ENCODE measurements at regions not wholly inside any gene's neighbourhood (a gene's known extent, or its start where the extent isn't known, plus 50 kb on each side); places are given as distances from the start of the nearest gene placed in this dataset.

DNA sequence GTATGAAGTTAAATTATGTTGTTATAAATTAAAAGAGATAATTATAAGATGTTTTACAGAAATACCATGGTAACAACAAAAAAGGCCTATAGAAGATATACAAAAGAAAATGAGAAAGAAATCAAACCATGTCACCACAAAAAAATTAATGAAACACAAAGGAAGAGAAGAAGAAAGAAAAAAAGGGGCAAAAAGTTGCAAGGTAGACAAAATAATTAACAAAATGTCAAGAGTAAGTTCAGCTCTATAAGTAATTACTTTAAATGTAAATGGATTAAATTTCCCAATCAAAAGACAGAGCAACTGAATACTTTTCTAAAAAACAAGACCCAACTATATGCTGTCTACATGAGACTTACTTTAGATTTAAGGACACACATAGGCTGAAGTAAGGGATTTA is 378.4 kb upstream of the FSHR start:
- H2BK20ac ChIP-seq (ENCODE audit: low read depth, low read length, poor library complexity, severe bottlenecking): no peak overlapping the region
- H2BK15ac ChIP-seq (ENCODE audit: low read depth, low read length): no peak overlapping the region
- no peak overlapping the region for H3K9ac ChIP-seq (ENCODE audit: extremely low read depth, insufficient read length, low read length)
- H3T11ph ChIP-seq (ENCODE audit: low read length): no peak overlapping the region
- no peaks in the 10 kb centered on the region for H3K79me2 ChIP-seq (ENCODE audit: insufficient read depth, low read length)
- Mint-ChIP-seq H3K36me3 (ENCODE audit: insufficient read depth in 1 of 3, low read depth in 3 of 3) (peaks cover 5 to 21% (median 13%) of the 10 kb centered on the region in 3 experiments), H3K27me3 (ENCODE audit: low read depth) (no peaks in the 10 kb centered on the region), H3K27ac (no peak overlapping the region), H3K9me3 (peaks cover 44 to 49% of the 10 kb centered on the region in 2 experiments), H3K4me3 (no peak overlapping the region), H3K4me1 (no peaks in the 10 kb centered on the region)
- H4K5ac ChIP-seq (ENCODE audit: insufficient read length, low read depth, low read length): no peak overlapping the region
- DNase-seq: no peak
- no peak overlapping the region for H3K4ac ChIP-seq (ENCODE audit: low read depth, low read length)
- peaks cover 12% of the 10 kb centered on the region for H3K9me3 ChIP-seq (ENCODE audit: control insufficient read depth, low read depth, low read length)
- no peaks in the 10 kb centered on the region for H4K20me1 ChIP-seq (ENCODE audit: control insufficient read depth, insufficient read depth, insufficient read length)
- no peak overlapping the region for H2BK5ac ChIP-seq (ENCODE audit: insufficient read length, low read length)
- no peak overlapping the region for H3K18ac ChIP-seq (ENCODE audit: insufficient read length, low read depth, low read length)
- no peak overlapping the region for H3K56ac ChIP-seq (ENCODE audit: insufficient read length, low read depth, low read length)
- H3K4me1 ChIP-seq (ENCODE audit: insufficient read depth, low read length): no peaks in the 10 kb centered on the region
- H2AFZ ChIP-seq (ENCODE audit: low read length): no peak overlapping the region
- no peak overlapping the region for H3K27ac ChIP-seq (ENCODE audit: insufficient read length, low read depth, low read length)
- TF ChIP-seq, protein P1, sequence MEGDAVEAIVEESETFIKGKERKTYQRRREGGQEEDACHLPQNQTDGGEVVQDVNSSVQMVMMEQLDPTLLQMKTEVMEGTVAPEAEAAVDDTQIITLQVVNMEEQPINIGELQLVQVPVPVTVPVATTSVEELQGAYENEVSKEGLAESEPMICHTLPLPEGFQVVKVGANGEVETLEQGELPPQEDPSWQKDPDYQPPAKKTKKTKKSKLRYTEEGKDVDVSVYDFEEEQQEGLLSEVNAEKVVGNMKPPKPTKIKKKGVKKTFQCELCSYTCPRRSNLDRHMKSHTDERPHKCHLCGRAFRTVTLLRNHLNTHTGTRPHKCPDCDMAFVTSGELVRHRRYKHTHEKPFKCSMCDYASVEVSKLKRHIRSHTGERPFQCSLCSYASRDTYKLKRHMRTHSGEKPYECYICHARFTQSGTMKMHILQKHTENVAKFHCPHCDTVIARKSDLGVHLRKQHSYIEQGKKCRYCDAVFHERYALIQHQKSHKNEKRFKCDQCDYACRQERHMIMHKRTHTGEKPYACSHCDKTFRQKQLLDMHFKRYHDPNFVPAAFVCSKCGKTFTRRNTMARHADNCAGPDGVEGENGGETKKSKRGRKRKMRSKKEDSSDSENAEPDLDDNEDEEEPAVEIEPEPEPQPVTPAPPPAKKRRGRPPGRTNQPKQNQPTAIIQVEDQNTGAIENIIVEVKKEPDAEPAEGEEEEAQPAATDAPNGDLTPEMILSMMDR (conservative IDR thresholded peaks at IDR 0.05): no peak
- H3K14ac ChIP-seq (ENCODE audit: insufficient read depth, low read length): no peak overlapping the region
- H3K23ac ChIP-seq (ENCODE audit: insufficient read length, low read depth, low read length): no peak overlapping the region
- no peak overlapping the region for H4K8ac ChIP-seq (replicated peaks; ENCODE audit: insufficient read length, low read depth, low read length)
- no peak overlapping the region for H4K91ac ChIP-seq (ENCODE audit: insufficient read length, low read depth, low read length)
- no peaks in the 10 kb centered on the region for H3K27me3 ChIP-seq (ENCODE audit: insufficient read depth, low read length)
- no peaks in the 10 kb centered on the region for H3K23me2 ChIP-seq (ENCODE audit: insufficient read length, low read depth, low read length, poor library complexity, severe bottlenecking)
- no peak overlapping the region for H2BK12ac ChIP-seq (ENCODE audit: insufficient read length, low read depth, low read length)
- H3K4me2 ChIP-seq (ENCODE audit: insufficient read depth, insufficient read length, low read length): no peak overlapping the region
- no peaks in the 10 kb centered on the region for H3K79me1 ChIP-seq (ENCODE audit: insufficient read depth, low read depth, low read length, poor library complexity, severe bottlenecking)
- no peak overlapping the region for H2BK120ac ChIP-seq (ENCODE audit: low read depth, low read length, poor library complexity, severe bottlenecking)
- no peak overlapping the region for H2AK5ac ChIP-seq (ENCODE audit: insufficient read length, low read length)
